Upper lobe of left lung (tissue), 6 donors: ENCODE measurements at regions not wholly inside any gene's neighbourhood (a gene's known extent, or its start where the extent isn't known, plus 50 kb on each side); places are given as distances from the start of the nearest gene placed in this dataset.
"Not testable (repeated sequence)": the region's sequence is repeated elsewhere in the genome, so short reads cannot be mapped to it uniquely, and the experiment has no call there.

Experiments
- ATAC-seq, 2 donors: fragments of 200-7000 bp; cut with Tn5 transposase; one replicate each; pipeline ENCODE4 v1.9.1; 2022; ENCODE audit warnings: mild to moderate bottlenecking in 2 of 2, moderate library complexity in 2 of 2; ENCODE audit not compliant: low FRiP score in 2 of 2
- DNase-seq, 2 donors: peaks; one replicate each; pipeline ENCODE4 v3.0.0-alpha.2; 2019 to 2020
- H3K27ac ChIP-seq, 4 donors: fragments of 200-600 bp; sonication (generic); one replicate each; pipeline ENCODE4 v1.5.1; 2016 to 2019
- H3K27me3 ChIP-seq, 4 donors: fragments of 200-600 bp; sonication (generic); one replicate each; pipeline ENCODE4 v1.5.1; 2017 to 2019
- H3K36me3 ChIP-seq, 4 donors: fragments of 200-600 bp; sonication (generic); one replicate each; pipeline ENCODE4 v1.5.1; 2016 to 2019
- H3K4me1 ChIP-seq, 4 donors: fragments of 200-600 bp; sonication (generic); one replicate each; pipeline ENCODE4 v1.5.1; 2018 to 2019
- H3K4me3 ChIP-seq, 4 donors: fragments of 200-600 bp; sonication (generic); one replicate each; pipeline ENCODE4 v1.5.1; 2017 to 2019; ENCODE audit warnings: mild to moderate bottlenecking in 2 of 4, moderate library complexity in 1 of 4
- H3K9me3 ChIP-seq, 4 donors: fragments of 200-600 bp; sonication (generic); one replicate each; pipeline ENCODE4 v1.5.1; 2018 to 2019
- EP300 ChIP-seq, 4 donors: sonication (generic); formaldehyde crosslinking; IDR thresholded peaks; one replicate each; pipeline ENCODE4 v1.5.1; 2017; ENCODE audit warnings: antibody characterized with exemption in 4 of 4, control low read depth in 2 of 4
- POLR2A ChIP-seq, 4 donors: fragments of 450-650 bp; IDR thresholded peaks; one replicate each; pipeline ENCODE4 v1.5.1; 2016 to 2017; ENCODE audit warnings: antibody characterized with exemption in 4 of 4, mild to moderate bottlenecking in 2 of 4
- POLR2AphosphoS5 ChIP-seq, 2 donors: sonication (generic); formaldehyde crosslinking; IDR thresholded peaks; one replicate each; pipeline ENCODE4 v1.5.1; 2017; ENCODE audit warnings: antibody characterized with exemption in 2 of 2
- WGBS, 2 donors: methylation state at CpG; one replicate each; pipeline ENCODE4 v1.1.5; 2017 to 2018; 5-methylcytosine and 5-hydroxymethylcytosine counted together
- TF ChIP-seq, protein P1 (sequence below), 6 experiments: fragments of 450-650 bp in 4 of 6; fragments of 200-600 bp in 2 of 6; sonication (generic) in 2 of 6; IDR thresholded peaks; one replicate each; pipeline ENCODE4 v1.5.1; 2016 to 2019; ENCODE audit warnings: antibody characterized with exemption in 6 of 6
- donor health status: DM: no; HTN: no; CAD: no; lungs with moderate emphysema.
- donor health status: DM: no; HTN: yes; CAD: no; lungs with severe emphysema.

- peaks cover 0 to 2% (median 0%) of the 10 kb centered on the region in 4 donors for H3K27me3 ChIP-seq
- H3K36me3 ChIP-seq = no peaks in the 10 kb centered on the region
- DNase-seq (no peak), ATAC-seq (peak in 1 of 2 donors; percentile 20)
- TF ChIP-seq POLR2A (IDR thresholded peaks at IDR 0.05) (no peak), POLR2AphosphoS5 (IDR thresholded peaks at IDR 0.05) (no peak), EP300 (IDR thresholded peaks at IDR 0.05) (no peak)
- TF ChIP-seq, protein P1, sequence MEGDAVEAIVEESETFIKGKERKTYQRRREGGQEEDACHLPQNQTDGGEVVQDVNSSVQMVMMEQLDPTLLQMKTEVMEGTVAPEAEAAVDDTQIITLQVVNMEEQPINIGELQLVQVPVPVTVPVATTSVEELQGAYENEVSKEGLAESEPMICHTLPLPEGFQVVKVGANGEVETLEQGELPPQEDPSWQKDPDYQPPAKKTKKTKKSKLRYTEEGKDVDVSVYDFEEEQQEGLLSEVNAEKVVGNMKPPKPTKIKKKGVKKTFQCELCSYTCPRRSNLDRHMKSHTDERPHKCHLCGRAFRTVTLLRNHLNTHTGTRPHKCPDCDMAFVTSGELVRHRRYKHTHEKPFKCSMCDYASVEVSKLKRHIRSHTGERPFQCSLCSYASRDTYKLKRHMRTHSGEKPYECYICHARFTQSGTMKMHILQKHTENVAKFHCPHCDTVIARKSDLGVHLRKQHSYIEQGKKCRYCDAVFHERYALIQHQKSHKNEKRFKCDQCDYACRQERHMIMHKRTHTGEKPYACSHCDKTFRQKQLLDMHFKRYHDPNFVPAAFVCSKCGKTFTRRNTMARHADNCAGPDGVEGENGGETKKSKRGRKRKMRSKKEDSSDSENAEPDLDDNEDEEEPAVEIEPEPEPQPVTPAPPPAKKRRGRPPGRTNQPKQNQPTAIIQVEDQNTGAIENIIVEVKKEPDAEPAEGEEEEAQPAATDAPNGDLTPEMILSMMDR (IDR thresholded peaks at IDR 0.05) = no peak
- peaks cover 0 to 6% (median 4%) of the 10 kb centered on the region in 4 donors for H3K9me3 ChIP-seq
- no peaks in the 10 kb centered on the region for H3K4me1 ChIP-seq
- WGBS, 2 donors = 46 to 52% methylated on average over 7 of the region's 7 CpGs
- no peak overlapping the region for H3K27ac ChIP-seq
- no peak overlapping the region for H3K4me3 ChIP-seq
Measured at GRCh38 chr21:8993943-8994639, 1527.3 kb upstream of the TPTE start.

DNA sequence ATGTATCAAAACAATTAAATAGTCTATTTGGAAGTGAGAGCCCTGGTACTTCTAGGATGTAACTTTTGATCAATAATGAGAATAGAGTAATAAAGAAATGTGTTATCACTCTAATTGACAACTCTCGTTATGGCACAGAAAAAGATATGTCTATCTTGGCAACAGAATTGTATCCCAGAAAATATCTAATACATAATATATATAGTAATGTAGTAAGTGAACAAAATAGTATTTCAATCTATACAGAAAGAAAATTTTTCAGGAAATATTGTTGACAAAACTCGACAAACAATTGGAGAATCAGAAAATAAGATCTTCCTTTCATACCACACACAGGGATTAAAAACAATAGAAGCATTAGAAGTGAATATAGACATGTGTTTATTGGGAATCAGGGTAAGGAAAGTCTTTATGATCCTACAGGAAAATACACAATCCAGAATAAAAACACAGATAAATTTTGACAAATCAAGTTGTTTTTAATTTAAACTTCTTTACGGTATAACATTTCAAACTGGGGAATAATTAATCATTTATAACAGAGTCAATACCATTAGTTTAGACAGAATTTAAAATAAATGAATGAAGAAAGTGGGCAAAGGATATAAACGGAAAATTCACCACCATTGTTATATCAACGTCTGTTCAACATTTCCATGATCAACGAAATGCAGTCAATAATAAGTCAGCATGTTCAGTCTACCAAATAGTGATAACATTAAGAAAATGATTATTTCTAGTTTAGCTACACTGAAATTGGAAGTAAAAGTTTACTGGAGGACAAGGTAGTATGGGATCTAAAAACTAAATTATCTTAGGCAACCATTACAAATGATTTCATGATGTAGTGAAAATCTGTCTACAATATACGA lies 1526.5 kb upstream of the TPTE start:
- H3K27me3 ChIP-seq = peaks cover 0 to 2% (median 0%) of the 10 kb centered on the region in 4 donors
- 31 to 37% methylated on average over 7 of the region's 7 CpGs for WGBS, 2 donors
- no peaks in the 10 kb centered on the region for H3K36me3 ChIP-seq
- no peaks in the 10 kb centered on the region for H3K4me1 ChIP-seq
- no peak for TF ChIP-seq POLR2A (IDR thresholded peaks at IDR 0.05)
- TF ChIP-seq EP300 (IDR thresholded peaks at IDR 0.05) = no peak
- TF ChIP-seq, protein P1 (IDR thresholded peaks at IDR 0.05) = no peak
- no peak for TF ChIP-seq POLR2AphosphoS5 (IDR thresholded peaks at IDR 0.05)
- peaks cover 0 to 4% (median 1%) of the 10 kb centered on the region in 4 donors for H3K9me3 ChIP-seq
- no peak overlapping the region for H3K27ac ChIP-seq
- DNase-seq = no peak
- ATAC-seq = no peak
- no peak overlapping the region for H3K4me3 ChIP-seq

DNA sequence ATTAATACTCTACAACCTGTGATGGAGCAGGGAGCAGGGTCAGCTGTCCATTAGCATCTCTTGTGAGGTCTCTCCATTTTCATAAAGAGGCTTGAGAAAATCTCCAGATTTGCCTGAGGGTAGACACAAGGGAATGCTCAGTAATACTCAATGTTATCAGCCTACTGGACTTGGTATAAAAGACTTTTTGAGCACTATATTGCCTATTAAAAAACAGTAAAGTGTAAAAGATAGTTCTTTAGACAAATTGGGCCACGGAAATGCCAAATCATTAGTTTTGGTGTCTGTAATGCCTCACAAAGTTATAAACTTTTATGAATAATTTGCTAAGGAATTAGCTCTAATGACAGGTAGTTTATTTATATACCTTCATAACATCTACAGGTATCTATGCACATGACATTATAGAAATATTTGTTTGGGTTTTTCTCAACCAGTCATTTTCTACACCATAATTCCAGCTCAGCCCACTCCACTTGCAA lies 1524.9 kb upstream of the TPTE start:
- H3K4me1 ChIP-seq, H3K9me3 ChIP-seq, H3K4me3 ChIP-seq, H3K27ac ChIP-seq, H3K36me3 ChIP-seq, ATAC-seq, DNase-seq, H3K27me3 ChIP-seq: not testable (repeated sequence)
- 25 to 27% methylated on average over 1 of the region's 1 CpG for WGBS, 2 donors

DNA sequence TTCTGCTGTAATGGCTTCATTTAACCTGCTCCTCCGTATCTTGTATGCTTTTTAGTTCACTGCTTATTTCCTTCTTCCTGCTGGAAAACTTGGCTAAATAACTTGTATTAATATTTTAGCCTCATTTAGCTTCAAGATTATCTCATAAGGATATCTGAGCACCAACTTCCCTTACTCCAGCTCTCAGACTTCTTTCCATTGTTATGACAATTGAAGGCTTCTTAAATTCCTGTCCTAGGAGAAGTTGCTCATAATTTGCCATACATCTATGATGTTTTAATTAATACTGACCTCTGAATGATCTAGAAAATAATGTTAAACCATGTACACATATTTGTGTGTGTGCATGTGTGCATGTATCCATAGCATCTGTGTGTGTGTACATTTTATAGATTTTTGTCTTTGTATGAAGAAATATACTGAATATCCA lies 1524.4 kb upstream of the TPTE start:
- 47 to 71% methylated on average over 1 of the region's 1 CpG for WGBS, 2 donors
- no peak for ATAC-seq
- no peak overlapping the region for H3K27ac ChIP-seq

GRCh38 chr21:8997443-8998390 lies 1523.7 kb upstream of the TPTE start:
- H3K4me3 ChIP-seq, H3K27ac ChIP-seq, H3K4me1 ChIP-seq, ATAC-seq, H3K9me3 ChIP-seq, H3K27me3 ChIP-seq, H3K36me3 ChIP-seq, DNase-seq: not testable (repeated sequence)
- 43% methylated on average over 4 of the region's 4 CpGs for WGBS, 2 donors

More for the DNA sequence above, 1524.4 kb upstream of the TPTE start:
- Histone ChIP-seq H3K4me3 (no peak overlapping the region), H3K36me3 (no peaks in the 10 kb centered on the region), H3K27me3 (peaks cover 0 to 2% (median 0%) of the 10 kb centered on the region in 4 donors), H3K9me3 (peaks cover 0 to 7% (median 0%) of the 10 kb centered on the region in 4 donors), H3K4me1 (no peaks in the 10 kb centered on the region)
- no peak for DNase-seq
- TF ChIP-seq EP300 (IDR thresholded peaks at IDR 0.05) (no peak), POLR2A (IDR thresholded peaks at IDR 0.05) (no peak), POLR2AphosphoS5 (IDR thresholded peaks at IDR 0.05) (no peak)
- TF ChIP-seq, protein P1 (IDR thresholded peaks at IDR 0.05) = no peak

- ATAC-seq, H3K9me3 ChIP-seq, H3K4me1 ChIP-seq, H3K27me3 ChIP-seq, H3K27ac ChIP-seq, H3K4me3 ChIP-seq, DNase-seq, H3K36me3 ChIP-seq: not testable (repeated sequence)
- WGBS, 2 donors = 61 to 74% methylated on average over 1 of the region's 1 CpG
Measured at GRCh38 chr21:8998480-8998879, 1522.9 kb upstream of the TPTE start.
